ENCODE measurements at regions not wholly inside any gene's neighbourhood (a gene's known extent, or its start where the extent isn't known, plus 50 kb on each side); places are given as distances from the start of the nearest gene placed in this dataset.
"Not testable (repeated sequence)": the region's sequence is repeated elsewhere in the genome, so short reads cannot be mapped to it uniquely, and the experiment has no call there.

DNA sequence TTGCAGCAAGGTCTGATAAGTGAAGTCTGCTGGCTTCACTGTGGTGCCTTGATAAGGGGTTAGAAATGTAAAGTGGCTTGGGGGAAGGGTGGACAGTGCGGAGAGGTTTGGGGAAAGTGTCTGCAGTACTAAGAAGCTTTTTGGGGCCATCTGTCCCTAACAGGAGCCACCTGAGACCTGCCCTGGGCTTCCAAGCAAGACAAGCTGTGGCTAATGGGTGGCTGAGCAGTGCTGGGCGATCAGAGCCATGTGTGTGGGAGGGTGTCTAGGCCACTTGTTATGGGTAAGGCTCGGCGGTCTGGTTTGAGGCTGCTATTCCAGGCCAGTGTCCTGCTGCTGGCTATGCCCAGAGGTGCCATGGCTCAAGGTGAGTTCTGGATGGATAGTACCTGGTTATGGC lies 185.4 kb upstream of the MTMR8 start:
- DNase-seq: no peak
- peaks cover 2% of the 10 kb centered on the region for H3K4me1 Mint-ChIP-seq
- no peaks in the 10 kb centered on the region for H3K36me3 Mint-ChIP-seq
- no peaks in the 10 kb centered on the region for H3K27me3 Mint-ChIP-seq
- no peak overlapping the region for H3K4me3 Mint-ChIP-seq
- peaks cover 1% of the 10 kb centered on the region for H3K9me3 Mint-ChIP-seq
- H3K27ac Mint-ChIP-seq: no peak overlapping the region

DNA sequence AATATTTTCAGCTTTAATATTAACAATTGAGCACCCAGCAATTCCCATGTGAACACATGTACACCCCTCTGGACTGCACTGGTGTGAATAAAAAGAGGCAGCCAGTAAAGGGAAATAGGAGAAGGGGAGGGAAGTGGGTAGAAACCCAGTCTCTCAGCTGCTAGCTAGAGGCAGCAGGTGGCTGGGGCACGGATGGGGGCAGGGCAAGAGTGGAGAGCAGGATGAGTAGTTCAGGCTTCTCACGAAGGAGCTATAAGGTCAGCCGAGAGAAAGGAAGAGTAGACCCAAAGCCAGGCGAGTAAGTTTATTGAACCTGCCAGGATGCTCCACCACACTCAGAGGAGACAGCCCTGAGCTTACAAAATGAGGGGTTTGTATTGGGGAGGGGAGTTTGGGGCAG lies 184.8 kb upstream of the MTMR8 start:
- DNase-seq: peak; percentile 0

DNA sequence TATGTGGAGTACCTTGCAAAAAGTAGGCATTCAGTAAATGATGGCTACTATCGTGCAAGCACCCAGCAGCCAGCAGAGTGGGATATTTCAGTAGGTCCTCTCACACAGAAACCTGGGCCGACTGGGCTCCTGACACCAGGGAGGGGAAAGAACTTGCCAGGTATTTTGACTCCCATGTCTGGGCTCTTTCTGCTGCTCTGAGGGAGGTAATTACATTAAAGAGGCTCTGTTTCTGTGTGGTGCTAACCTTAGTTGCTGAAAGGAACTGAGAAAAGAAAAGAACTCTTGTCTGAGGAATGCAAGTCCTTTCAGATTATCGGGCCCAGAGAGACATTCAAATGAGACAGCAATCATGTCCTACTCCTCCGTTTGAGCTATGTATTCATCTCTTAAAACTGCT lies 175.8 kb upstream of the MTMR8 start:
- no peak overlapping the region for H3K27ac Mint-ChIP-seq
- peaks cover 2% of the 10 kb centered on the region for H3K36me3 Mint-ChIP-seq
- DNase-seq: no peak
- H3K4me3 Mint-ChIP-seq: no peak overlapping the region
- peaks cover 16% of the 10 kb centered on the region for H3K9me3 Mint-ChIP-seq
- no peaks in the 10 kb centered on the region for H3K27me3 Mint-ChIP-seq
- H3K4me1 Mint-ChIP-seq: no peaks in the 10 kb centered on the region

More for the DNA sequence above, 184.8 kb upstream of the MTMR8 start:
- peaks cover 3% of the 10 kb centered on the region for H3K9me3 Mint-ChIP-seq
- no peaks in the 10 kb centered on the region for H3K36me3 Mint-ChIP-seq
- peaks cover 2% of the 10 kb centered on the region for H3K4me1 Mint-ChIP-seq
- no peaks in the 10 kb centered on the region for H3K27me3 Mint-ChIP-seq
- H3K27ac Mint-ChIP-seq: no peak overlapping the region
- no peak overlapping the region for H3K4me3 Mint-ChIP-seq

DNA sequence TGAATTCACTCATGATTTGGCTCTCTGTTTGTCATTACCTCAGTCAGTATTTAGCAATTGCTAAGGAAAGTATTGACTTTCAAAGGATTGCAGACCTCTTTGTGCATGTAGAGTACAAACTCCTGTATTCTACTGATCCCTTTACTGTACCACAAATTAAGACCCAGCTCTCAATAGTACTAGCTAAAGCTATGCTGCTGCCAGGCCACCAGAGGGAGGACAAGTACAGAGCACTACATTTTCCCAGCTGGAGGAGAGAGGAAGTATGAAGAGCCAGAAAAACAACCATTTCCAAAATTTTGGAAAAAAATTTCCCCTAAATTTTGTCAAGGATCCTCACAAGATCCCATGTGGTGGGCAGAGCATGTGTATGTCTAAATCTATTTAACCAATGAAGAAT lies 175.0 kb upstream of the MTMR8 start:
- Mint-ChIP-seq H3K4me1 (no peaks in the 10 kb centered on the region), H3K4me3 (no peak overlapping the region), H3K9me3 (peaks cover 13% of the 10 kb centered on the region), H3K36me3 (peaks cover 2% of the 10 kb centered on the region), H3K27me3 (no peaks in the 10 kb centered on the region), H3K27ac (no peak overlapping the region)
- no peak for DNase-seq

DNA sequence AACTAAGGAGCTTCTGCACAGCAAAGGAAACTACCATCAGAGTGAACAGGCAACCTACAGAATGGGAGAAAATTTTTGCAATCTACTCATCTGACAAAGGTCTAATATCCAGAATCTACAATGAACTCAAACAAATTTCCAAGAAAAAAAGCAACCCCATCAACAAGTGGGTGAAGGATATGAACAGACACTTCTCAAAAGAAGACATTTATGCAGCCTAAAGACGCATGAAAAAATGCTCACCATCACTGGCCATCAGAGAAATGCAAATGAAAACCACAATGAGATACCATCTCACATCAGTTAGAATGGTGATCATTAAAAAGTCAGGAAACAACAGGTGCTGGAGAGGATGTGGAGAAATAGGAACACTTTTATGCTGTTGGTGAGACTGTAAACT lies 170.1 kb upstream of the MTMR8 start:
- not testable (repeated sequence) for H3K9me3 Mint-ChIP-seq, H3K36me3 Mint-ChIP-seq, H3K4me1 Mint-ChIP-seq, DNase-seq, H3K27ac Mint-ChIP-seq, H3K27me3 Mint-ChIP-seq, H3K4me3 Mint-ChIP-seq

DNA sequence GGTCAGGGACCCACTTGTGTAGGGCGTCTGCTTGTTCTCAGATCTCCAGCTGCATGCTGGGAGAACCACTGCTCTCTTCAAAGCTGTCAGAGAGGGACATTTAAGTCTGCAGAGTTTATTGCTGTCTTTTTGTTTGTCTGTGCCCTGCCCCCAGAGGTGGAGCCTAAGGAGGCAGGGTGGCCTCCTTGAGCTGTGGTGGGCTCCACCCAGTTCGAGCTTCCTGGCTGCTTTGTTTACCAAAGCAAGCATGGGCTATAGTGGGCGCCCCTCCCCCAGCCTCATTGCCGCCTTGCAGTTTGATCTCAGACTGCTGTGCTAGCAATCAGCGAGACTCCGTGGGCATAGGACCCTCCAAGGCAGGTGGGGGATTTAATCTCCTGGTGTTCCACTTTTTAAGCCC lies 154.0 kb upstream of the MTMR8 start:
- H3K27me3 Mint-ChIP-seq, H3K4me3 Mint-ChIP-seq, H3K9me3 Mint-ChIP-seq, H3K36me3 Mint-ChIP-seq, H3K4me1 Mint-ChIP-seq, H3K27ac Mint-ChIP-seq, DNase-seq: not testable (repeated sequence)

DNA sequence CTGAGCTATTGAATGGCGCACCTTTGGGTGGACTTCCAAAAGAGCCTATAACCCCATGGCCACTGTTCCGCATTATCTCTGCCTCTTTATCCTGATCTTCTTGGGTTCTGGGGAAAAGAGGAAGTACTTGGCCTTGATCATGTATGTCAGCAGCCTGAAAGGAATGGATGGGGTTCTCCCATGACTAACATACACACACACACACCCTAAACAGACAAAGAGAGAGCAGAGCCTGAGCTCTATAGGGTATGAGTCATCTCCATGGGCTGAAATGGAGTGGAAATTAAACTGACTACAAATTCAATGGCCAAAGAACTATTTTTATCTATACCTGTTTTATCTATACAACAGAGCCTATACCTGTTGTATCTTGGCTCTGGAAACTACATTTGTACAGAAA lies 141.5 kb upstream of the MTMR8 start:
- Mint-ChIP-seq H3K9me3 (no peaks in the 10 kb centered on the region), H3K27me3 (no peaks in the 10 kb centered on the region), H3K27ac (no peak overlapping the region), H3K4me1 (no peaks in the 10 kb centered on the region), H3K4me3 (no peak overlapping the region), H3K36me3 (no peaks in the 10 kb centered on the region)
- no peak for DNase-seq
